GM21786 (cell line): ENCODE measurements at regions not wholly inside any gene's neighbourhood (a gene's known extent, or its start where the extent isn't known, plus 50 kb on each side); places are given as distances from the start of the nearest gene placed in this dataset.

Experiments
- ATAC-seq: cut with Tn5 transposase; IDR thresholded peaks from one replicate; pipeline ENCODE4 v1.9.1; 2021; ENCODE audit not compliant: unreplicated experiment

DNA sequence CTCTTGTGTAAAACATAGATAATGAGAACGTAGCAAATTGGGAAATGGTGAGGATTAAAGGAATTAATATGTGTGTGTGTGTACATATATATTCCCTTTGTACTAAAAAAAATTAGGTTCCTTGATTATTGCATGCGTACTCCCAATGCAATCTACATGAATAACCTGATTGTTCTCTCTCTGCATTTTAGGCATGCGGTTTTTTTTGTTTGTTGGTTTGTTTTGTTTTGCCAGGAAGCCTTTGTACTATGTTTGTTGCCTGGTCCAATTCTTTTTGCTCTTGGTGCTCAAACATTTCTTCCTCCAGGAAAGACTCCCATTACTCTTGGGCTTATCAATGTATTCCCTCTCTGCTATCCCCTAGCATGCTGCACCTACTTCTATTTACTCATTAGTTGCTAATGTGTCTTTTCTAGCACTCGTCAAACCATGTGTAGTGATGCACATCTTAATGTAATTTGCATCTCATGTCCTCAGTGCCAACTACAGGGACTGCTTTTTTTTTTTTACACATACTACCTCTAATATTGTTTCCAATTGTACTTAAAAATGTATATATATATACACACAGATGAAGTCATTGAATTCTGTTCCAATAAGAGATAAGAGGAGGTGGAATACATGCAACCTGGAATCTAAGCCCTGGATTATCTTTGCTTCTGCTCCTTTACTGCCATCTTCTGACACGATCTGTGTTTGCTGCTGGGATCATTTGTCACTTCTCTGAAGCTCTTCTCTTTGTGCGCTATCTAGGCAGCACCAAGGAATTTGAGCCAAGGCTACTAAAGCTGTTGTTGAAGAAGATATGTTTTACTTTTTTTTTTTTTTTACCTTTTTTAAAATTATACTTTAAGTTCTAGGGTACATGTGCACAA lies 197.2 kb upstream of the ANO3 start:
- peak; percentile 56 for ATAC-seq

DNA sequence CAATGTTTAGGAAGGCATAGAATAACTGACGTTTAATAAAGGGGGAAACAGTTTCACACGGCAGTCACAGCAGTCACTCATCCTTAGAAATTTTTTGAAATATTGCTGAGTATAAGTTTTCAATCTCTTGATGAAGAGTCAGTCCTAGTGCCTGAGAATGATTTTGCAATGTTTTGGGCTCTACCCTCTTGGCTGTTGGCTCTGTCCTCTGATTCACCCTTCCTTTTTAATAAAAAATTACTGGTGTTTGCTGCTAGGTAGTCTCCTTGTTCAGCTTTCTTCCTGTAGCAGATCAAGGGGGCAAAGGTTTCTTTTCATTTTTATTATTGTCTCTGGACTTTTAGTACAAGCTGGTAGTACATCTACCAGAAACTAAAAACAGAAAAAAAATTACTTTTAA lies 194.3 kb upstream of the ANO3 start:
- ATAC-seq, result no peak

DNA sequence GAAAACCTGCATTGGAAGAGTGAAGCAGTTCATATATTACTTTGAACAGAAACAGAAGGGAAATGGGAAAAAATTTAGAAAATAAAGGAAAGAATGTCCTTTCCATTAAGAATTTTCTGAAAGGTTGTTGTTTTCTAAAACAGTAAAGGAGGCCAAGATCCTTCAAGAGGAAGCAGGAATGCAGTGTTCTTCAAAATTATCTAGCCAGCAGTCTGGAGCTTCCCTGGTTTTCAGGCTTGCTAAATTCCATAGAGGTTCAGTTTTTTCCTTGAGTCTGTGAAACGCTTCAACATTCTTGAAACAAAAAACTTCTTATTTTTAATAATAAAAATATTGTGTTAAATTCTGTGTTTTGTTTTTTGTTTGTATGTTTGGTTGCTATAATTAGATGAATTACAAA lies 189.0 kb upstream of the ANO3 start:
- ATAC-seq, result no peak

DNA sequence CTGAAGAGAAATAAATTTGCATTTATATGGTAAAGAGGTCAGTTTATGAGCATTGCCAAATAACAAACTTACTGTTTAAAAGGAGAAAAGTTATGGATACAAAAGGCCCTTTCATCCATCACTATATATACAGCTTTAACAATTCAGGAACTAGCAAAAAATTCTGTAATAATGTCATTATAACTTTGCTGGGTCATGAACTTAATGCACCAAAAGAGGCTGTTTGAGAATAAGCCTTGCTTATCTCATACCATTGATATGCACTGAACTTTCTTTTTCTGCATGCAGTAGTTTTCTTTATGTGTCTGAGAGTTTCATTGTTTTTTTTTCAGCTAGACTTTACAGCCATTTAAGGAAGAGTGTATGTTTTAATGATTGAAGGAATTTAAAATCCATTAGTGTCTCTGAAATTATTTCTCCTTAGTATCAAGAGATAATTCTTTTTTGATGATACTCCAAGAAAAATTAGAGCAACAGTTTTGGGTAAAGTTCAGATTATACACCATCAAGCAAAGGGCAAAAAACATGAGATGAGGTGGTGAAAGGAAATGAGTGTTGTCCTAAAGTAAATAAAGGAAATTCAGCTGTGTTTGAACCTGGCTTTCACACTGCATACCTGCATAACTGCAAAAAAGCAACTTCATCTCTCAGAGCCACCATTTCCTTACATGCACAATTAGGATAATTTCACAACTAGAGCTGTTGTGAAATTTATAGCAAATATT lies 188.2 kb upstream of the ANO3 start:
- ATAC-seq, result no peak

DNA sequence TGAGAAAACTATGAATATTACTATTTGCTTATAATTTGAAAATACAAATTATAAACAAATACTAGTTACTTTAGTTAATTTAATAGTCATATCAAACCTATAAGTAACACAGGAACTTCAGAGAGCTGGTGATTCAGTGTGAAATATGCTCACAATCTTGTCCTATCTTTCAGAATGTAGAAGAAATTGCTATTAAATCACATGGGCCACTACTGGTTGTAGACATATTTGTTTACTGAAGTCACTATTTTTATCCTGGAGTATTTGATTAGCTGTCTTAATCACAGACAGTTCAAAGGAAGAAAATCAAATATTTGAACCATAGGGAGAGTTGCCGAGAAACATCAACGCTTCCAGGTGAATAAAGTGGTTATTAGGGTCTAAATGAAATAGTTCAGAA lies 187.6 kb upstream of the ANO3 start:
- ATAC-seq, result no peak

DNA sequence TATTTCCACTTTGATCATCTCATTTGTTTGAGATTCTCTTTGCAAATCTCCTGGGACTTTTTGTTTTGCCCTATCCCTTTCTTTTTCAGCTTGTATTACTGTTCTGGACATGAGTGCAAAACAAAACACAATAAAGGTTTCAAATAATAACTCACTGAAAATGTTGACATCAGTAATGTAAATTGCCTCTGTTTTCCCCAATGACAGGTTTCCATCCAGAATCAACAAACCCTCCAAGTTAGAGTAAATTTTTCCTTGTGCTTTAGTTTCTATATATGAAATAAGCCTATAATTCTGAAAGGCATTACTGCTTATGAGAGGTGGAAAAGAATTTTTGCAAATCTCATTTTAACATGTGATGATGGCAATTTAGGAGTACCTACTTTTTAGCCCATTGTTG lies 187.0 kb upstream of the ANO3 start:
- no peak for ATAC-seq

DNA sequence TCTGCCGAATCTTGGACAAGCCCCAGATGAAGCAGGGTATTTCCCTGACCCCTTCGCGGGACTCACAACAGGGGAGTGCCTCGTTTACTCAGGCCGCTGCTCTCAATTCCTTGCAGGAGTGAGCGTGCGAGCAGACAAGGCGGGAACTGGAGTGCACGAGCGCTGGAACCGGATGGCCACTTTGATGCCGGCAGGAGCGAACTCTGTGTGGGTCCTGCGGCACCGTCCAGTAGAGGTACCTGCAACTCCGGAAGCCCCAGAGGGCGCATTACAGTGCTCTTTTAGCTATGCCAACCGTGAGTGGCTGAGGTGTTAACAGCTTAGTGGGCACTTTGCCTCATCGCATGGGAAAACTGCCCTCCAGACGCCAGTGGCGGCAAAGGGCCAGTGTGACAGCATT lies 182.3 kb upstream of the ANO3 start:
- ATAC-seq, result no peak

DNA sequence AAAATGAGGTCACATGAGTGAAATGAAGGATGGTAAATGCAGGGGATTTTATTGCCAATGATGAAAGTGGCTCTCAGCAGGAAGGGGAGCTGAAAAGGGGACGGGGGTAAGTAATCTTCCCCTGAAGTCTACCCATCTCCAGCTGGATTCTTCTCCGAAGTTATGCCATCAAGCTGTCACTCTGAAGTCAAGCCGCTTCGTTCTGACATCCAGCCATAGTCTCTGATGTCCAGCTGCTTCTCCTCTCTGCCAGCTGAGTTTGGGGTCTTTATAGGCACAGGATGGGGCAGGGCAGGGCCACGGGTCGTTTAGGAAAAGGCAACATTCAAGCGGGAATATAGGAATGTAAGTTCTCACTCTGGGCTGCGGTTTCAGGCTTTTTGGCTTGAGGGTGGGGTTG lies 181.9 kb upstream of the ANO3 start:
- ATAC-seq, result no peak

DNA sequence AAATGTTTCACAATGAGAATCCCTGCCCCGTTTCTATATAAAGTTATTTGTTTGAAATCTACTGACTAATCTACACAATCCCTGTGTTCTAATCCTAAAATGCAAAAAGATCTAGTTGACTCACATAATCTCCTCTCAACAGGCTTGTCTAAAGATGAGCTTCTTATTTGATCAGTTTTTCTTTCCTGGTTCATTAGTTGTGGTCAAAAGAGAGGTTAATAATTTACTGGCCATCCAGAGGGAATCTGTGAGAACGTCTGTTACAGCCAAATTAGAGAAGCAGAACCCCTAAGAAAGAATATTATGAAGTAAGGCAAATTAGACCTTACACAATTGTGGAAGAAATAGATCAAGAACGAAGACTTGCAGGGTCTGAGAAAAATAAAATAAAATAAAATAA lies 173.7 kb upstream of the ANO3 start:
- ATAC-seq, result no peak

DNA sequence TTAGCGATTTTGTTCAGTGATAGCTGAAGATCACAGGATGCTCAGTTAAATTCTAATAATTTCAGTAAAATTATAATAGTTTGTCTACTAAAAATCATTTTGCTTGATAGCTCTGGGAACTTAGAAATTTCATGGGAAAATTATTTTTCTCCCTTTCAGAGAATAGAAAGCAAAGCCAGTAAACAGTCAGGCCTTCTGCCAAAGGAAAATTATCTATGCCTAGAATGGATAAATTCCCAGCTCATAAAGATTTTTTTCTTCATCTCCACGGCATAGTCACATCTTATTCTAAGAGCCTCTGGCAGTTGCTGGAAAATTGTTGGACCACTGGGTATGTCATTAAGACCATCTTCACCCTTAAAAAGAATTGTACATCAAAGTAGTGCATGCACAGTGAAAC lies 169.6 kb upstream of the ANO3 start:
- ATAC-seq, result no peak

DNA sequence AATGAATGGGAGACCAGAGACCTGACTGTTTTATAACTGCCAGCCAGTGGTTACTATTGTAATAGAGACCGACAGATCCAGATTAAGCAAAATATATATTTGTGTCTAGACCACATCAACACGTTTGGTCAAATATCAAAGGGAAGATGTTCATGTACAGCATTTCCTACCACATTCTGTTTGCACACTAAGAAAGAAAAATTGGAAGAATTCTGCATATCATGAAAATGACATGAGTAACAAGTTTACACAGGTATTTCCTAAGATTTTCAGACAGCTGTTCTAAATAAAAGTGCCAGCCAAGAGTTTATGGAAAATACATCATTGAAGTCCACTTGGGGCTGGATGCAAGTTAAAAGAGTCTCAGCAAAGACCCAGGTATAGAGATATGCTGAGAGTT lies 145.5 kb upstream of the ANO3 start:
- ATAC-seq, result no peak

DNA sequence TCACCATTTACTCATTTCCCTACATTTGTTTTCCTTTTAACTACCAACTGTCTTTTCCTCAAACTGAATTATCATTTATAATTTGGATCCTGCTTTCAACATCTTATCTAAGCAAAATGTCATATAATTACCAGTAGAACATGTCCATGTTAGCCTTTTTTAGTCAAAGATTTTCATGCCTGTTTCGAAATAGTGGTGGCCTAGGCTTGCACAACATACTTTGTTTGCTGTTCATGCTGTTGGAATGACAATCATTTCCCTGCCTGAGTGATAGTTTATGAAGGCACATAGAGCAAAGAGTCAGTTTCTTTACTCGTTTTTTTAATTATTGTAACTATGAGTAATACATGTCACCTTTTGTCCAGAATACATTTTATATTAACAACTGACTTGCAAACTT lies 144.3 kb upstream of the ANO3 start:
- no peak for ATAC-seq

DNA sequence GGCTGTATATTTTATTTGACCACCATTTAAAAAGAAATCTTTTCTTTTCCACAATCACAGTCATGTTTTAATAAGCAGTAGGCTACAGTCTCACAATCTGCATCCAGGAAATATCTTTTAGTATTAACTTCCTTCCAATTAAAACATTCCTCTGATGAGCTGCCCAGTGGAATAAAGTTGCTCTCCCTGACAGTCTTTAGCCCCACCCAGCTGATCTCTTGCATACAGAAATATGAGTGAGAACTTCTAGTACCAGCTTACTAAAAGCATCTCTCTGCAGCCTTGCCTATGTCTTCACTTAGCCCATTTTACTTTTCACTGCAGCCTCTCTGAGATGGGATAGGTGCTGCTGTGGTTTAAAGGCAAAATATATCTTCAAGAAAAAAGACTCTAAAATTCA lies 143.4 kb upstream of the ANO3 start:
- no peak for ATAC-seq

DNA sequence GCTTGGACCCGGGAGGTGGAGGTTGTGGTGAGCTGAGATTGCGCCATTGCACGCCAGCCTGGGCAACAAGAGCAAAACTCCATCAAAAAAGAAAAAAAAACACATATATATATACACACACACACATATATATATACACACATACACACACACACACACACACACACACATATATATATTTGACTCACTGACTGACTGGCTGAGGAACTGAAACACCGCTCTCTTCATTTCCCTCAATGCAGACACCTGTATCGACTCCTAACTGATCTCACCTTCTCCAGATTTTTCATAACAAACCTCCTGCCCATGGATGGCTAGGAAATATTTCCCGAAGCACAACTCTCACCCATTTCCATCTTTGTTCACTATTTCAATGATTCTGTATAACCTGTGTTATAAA lies 140.7 kb upstream of the ANO3 start:
- peak; percentile 60 for ATAC-seq

DNA sequence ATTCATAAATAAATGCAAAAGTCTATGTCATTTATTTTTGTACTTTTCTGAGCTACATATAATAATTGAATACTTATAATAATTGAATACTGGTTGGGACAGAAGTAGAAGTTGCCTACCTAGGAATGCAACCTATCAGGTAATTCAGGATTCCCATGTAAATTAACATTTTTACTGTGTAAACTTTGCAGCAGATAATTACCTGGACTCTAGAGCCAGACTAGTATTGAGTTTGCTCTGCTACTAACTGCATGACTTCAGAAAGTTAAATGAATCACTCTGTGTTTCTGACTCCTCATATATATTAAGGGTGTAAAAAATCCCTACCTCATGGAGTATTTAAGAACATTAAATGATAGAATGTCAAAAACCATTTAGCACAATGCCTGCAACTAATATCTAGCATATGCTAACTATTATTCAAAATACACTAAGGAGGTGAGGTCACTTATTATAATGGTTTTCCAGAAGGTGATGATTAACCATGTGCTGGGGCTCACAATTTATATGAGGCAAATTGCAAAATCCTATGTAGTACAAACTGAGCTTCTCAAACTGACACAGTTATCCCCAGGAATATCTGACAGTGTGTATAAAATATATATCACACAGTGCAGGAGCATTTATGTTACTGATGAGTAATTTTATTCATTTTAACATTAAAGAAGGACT lies 138.1 kb upstream of the ANO3 start:
- no peak for ATAC-seq

DNA sequence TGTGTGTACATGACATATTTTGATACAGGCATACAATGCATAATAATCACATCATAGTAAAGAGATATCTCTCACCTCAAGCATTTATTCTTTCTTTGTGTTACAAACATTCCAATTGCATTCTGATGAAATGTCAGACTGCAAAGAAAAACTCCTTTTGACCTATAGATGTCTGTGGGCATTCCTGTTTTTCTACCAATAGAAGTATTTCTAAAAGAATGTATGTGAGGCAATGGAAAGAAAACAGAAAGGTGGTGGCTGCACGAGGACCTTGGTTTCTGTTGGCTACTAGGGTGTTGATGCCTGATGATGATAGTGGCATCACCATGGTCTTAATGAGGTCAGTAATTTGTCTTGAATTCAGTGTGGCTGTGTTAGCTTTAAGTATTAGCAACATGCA lies 137.0 kb upstream of the ANO3 start:
- ATAC-seq, result no peak

DNA sequence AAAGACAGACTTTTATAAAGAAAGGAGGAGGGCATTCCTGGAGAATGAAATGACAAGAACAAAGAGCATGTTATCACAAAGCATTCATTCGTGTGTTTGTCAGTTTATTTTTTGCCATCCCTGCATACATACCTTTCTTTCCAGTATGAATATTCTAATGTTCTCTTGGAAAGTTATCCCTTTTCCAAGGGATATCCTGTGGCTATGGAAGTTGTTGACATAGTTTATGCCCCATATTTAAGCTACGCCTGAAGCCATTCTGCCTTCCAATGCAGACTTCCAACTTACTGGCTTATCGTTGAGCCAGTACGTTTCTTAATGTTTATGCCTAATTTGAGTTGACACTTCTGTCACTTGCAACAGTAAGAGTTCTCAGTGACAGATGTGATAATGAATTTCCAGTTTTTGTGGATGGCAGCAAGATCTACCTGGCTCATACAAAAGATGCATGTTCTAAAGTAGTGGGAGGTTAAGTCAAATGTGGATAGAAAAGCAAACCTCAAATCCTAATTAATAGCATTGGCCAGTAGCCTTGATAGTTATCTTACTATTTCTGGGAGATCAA lies 133.3 kb upstream of the ANO3 start:
- no peak for ATAC-seq

DNA sequence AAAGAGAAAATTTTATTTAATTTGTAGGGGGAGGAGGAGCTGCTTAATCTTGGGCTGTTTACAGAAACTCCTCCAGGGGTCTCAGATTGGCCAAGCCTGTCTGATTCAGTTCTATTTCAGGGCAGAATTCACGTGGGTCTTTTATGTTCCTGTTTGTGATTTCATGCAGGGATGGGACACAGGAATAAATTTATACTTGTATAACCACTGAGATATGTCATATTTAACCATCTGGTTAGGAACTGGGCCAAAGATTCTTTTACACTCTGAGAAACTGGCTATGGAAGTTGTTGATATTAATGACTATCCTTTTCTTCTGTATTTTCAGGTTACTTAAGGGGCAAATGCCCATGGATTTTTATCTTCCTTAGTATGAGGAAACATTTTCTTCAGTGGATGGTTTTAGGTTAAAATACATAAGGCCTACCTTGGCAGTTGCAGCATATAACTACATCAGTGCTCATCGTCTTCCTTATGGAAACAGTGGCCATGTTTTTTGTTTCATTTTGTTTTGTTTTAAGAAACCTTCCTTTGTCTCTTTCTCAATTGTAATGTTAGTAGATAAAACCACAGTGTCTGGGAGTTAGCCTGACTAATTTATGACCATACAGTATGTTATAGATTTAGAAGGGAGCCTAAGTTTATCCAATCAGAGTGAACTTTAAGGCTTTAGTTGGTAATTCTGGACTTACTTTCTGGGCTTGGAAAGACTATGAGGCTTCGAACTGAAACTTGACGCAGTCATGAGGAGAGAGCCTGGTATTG lies 132.4 kb upstream of the ANO3 start:
- no peak for ATAC-seq

DNA sequence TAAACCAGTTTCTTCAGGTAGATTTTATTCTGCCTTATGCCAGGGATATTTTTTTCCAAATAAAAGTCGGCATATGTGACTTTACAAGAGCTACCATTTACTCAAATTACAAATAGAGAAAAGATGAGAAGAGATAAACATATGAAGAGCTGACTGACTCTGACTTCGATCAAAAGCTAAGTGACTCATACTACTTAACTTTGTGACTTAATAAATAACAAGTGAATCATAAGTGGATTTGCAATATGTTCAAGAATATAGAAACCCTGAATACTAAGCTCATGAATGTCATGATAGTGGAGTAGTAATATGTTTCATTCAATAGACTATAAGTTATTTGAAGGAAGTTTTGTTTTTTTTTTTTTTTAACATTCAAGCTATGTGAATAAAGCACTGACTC lies 130.5 kb upstream of the ANO3 start:
- no peak for ATAC-seq

DNA sequence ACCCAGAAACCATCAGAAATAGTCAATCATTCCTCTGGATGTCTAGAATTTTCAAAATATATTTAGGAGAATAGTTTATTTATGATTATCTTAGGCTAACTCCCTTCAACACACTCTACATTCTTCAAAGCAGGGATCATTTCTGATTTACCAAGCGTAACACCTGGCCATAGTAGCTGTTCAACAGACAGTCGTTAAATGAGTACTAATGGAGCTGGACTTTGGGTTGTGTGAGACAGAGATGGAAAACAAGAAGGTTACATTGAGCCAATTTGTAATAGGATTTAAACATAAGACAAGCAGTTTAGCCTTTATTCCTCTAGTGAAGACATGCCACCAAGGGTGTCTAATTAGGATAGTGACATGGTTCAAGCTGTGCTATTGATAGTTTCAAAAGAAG lies 129.2 kb upstream of the ANO3 start:
- ATAC-seq, result no peak

DNA sequence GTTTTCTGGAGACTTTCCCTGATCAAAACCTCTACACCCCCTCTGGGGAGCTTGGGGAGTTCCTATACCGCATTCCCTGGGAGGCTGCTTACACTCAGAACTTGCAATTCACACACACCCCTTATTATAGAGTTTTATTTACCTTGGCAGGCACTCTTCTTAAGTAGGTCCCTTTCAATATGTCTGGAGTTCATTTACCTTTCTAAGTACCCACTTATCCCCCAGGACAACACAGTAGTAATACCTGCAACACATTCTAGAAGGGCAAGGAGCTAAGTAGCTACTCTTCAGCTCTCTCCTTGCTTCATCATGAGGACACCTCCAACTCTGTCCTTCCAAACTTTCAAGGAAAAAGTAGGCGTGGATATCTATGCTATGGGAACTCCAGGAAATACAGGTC lies 127.8 kb upstream of the ANO3 start:
- ATAC-seq, result no peak
